Left ventricle myocardium inferior (tissue), 1 donor: ENCODE measurements at regions not wholly inside any gene's neighbourhood (a gene's known extent, or its start where the extent isn't known, plus 50 kb on each side); places are given as distances from the start of the nearest gene placed in this dataset.

Experiments
- DNase-seq: peaks from one replicate; pipeline ENCODE4 v3.0.0-alpha.2; 2020
- H3K27ac ChIP-seq: fragments of 200-600 bp; replicated peaks from 2 replicates; pipeline ENCODE4 v1.8.0; 2021
- H3K27me3 ChIP-seq: fragments of 200-600 bp; 2 replicates; pipeline ENCODE4 v1.8.0; 2021; ENCODE audit warnings: low read depth
- H3K36me3 ChIP-seq: fragments of 200-600 bp; 2 replicates; pipeline ENCODE4 v1.8.0; 2021
- H3K4me1 ChIP-seq: fragments of 200-600 bp; 2 replicates; pipeline ENCODE4 v1.8.0; 2021
- H3K4me3 ChIP-seq: fragments of 200-600 bp; 2 replicates; pipeline ENCODE4 v1.8.0; 2021; ENCODE audit warnings: mild to moderate bottlenecking, moderate library complexity
- H3K9me3 ChIP-seq: fragments of 200-600 bp; replicated peaks from 2 replicates; pipeline ENCODE4 v1.8.0; 2021
- intact Hi-C: fragments of 100-400 bp; cut with micrococcal nuclease; formaldehyde crosslinking; loops from one replicate; pipeline ENCODE4 v1.11.0; 2022
- TF ChIP-seq, protein P1 (sequence below): fragments of 200-600 bp; IDR thresholded peaks from 2 replicates; pipeline ENCODE4 v1.8.0; 2021; ENCODE audit warnings: antibody characterized with exemption, mild to moderate bottlenecking, borderline replicate concordance
- donor health status: DM: no; HTN: yes; CAD: no; lungs with severe emphysema.

DNA sequence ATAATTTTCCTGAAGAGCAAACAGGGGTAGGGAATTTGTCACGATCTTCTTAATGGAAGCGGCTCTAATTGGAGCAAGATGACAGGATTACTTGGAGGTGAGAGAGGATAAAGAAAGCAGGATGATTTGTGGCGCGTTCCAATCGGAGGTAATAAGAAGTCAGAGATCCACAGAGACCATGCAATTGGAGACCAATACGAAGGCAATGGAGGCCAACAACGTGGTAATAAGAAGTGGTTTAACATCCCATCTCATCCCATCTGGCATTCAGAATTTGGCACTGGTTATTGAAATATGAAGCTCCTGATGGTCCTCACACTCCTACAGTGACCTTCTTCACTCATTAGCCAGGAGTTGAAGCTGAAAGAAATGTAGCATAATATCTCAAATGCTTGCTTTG, 130.6 kb downstream of the DLEU7 start:
- Histone ChIP-seq H3K27ac (no peak overlapping the region), H3K4me1 (peaks cover 36% of the 10 kb centered on the region), H3K9me3 (no peaks in the 10 kb centered on the region), H3K4me3 (no peak overlapping the region), H3K36me3 (no peaks in the 10 kb centered on the region), H3K27me3 (no peaks in the 10 kb centered on the region)
- TF ChIP-seq, protein P1, sequence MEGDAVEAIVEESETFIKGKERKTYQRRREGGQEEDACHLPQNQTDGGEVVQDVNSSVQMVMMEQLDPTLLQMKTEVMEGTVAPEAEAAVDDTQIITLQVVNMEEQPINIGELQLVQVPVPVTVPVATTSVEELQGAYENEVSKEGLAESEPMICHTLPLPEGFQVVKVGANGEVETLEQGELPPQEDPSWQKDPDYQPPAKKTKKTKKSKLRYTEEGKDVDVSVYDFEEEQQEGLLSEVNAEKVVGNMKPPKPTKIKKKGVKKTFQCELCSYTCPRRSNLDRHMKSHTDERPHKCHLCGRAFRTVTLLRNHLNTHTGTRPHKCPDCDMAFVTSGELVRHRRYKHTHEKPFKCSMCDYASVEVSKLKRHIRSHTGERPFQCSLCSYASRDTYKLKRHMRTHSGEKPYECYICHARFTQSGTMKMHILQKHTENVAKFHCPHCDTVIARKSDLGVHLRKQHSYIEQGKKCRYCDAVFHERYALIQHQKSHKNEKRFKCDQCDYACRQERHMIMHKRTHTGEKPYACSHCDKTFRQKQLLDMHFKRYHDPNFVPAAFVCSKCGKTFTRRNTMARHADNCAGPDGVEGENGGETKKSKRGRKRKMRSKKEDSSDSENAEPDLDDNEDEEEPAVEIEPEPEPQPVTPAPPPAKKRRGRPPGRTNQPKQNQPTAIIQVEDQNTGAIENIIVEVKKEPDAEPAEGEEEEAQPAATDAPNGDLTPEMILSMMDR, result no peak
- intact Hi-C loops, result no loop called here
- no peak for DNase-seq

DNA sequence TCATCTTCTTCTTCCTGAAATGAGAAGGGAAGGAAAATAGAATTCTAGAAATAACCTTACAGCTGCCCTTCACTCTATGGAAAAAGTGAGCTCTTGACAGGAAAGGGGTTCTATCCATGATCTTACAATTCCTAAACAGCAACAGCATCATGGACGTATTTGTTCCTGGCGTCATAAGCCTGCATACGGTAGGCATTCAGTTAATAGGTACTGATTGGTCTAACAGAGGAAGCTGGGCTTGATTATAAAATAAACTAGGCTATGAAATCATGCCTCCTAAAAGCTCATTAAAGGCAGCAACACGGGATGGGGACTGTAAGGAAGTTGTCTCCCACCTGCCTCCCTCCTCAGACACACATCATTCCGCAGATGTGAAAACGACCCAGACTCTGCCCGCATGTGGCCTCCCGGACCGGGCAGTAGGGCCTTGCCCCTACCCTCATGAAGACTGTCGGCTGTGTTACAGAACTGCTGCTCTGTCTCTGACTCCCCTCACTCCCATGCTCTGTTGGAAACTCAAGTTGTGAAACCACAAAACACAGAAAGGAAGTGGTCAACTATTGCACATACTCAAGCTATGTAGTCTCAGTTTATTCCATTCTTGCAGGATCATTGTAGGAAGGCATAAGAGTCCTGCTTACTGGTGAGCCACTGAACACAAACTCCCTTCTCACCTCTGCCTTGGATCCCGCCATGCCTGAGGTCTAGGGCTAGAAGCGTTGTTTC, 129.8 kb downstream of the DLEU7 start:
- no peak for DNase-seq
- TF ChIP-seq, protein P1, result no peak
- intact Hi-C loops, result no loop called here
- no peak overlapping the region for H3K4me3 ChIP-seq
- no peaks in the 10 kb centered on the region for H3K27me3 ChIP-seq
- peak overlapping the region; percentile 22 for H3K27ac ChIP-seq
- peaks cover 28% of the 10 kb centered on the region for H3K4me1 ChIP-seq
- no peaks in the 10 kb centered on the region for H3K36me3 ChIP-seq
- H3K9me3 ChIP-seq, result no peaks in the 10 kb centered on the region

DNA sequence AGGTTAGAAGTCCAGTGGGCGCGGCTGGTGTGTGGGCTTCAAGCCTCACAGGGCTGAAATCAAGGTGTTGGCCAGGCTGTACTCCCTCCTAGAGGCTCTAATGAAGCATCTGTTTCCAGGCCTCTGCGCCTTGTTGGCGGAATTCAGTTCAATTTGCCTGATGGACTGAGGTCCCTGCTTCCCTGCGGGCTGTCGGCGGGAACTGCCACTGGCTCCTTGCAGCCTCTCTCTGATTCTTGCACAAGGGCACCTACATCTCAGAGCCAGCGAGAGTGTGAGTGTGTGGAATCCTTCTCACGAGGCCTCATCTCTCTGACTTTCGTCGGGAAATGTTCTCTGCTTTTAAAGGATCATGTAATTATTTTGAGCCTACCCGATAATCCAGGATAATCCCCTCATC, 128.6 kb downstream of the DLEU7 start:
- DNase-seq, result no peak
- Histone ChIP-seq H3K9me3 (no peaks in the 10 kb centered on the region), H3K36me3 (no peaks in the 10 kb centered on the region), H3K27me3 (no peaks in the 10 kb centered on the region), H3K27ac (no peak overlapping the region), H3K4me1 (peaks cover 17% of the 10 kb centered on the region), H3K4me3 (no peak overlapping the region)
- TF ChIP-seq, protein P1, result no peak
- intact Hi-C loops, result no loop called here

DNA sequence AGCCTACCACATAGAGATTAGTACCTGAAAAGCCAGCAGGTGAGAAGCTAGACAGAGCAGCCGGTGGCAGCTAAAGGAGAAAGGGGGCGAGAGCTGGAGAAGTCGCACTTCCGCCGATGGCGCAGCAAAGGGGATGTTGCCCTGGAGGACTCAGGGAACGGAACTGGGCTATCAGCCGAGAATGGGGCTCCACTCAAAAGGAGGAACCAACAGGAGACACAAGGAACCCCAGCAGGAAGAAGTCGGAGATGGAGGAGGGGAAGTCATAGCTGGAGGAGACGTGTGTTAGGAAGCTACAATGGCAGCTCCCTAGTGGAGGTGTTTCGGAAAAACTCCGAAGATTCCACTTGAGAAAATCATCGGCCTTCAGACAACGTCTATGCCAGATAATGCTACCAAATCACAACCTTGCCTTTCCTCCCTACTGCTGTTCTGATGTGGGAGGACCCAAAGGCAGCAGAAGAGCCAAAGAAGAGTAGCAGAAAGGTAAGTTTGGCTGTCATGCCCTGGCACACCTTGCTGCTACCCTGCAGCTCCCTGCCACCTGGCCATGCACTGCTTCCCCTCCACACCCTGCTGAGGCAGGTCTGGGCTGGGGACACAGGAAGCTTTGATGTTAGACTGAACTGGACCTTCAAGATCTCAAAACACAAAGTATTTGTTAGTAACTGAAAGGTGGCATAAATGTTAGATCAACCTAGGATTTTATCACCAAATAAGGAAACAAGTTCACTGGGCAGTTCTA, 127.9 kb downstream of the DLEU7 start:
- intact Hi-C loops, result no loop called here
- Histone ChIP-seq H3K27me3 (no peaks in the 10 kb centered on the region), H3K4me1 (peaks cover 10% of the 10 kb centered on the region), H3K27ac (no peak overlapping the region), H3K4me3 (no peak overlapping the region), H3K9me3 (no peaks in the 10 kb centered on the region), H3K36me3 (no peaks in the 10 kb centered on the region)
- TF ChIP-seq, protein P1, result no peak
- DNase-seq, result peak; percentile 43

DNA sequence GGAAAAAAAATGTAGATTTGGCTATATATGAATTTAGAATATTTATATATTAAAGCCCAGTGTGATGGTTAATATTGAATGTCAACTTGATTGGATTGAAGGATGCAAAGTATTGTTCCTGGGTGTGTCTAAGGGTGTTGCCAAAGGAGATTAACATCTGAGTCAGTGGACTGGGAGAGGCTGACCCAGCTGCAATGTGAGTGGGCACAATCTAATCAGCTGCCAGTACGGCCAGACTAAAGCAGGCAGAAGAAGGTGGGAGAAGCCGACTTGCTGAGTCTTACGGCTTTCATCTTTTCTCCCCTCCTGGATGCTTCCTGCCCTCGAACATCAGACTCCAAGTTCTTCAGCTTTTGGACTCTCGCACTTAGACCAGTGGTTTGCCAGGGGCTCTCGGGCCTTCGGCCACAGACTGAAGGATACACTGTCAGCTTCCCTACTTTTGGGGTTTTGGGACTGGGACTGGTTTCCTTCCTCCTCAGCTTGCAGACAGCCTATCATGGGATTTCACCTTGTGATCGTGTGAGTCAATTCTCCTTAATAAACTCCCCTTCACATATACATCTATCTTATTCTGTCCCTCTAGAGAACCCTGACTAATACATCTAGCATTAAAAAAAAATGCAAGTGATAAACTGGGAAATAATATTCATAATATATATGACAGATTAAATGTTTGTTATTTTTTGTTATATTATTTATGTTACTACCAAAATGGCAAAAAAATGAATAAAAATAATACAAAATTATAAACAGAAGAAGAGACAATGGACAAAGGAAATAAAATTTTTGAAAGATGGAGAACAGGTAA, 122.4 kb downstream of the DLEU7 start:
- intact Hi-C loops, result no loop called here
- Histone ChIP-seq H3K9me3 (no peaks in the 10 kb centered on the region), H3K4me1 (no peaks in the 10 kb centered on the region), H3K36me3 (no peaks in the 10 kb centered on the region), H3K27ac (no peak overlapping the region), H3K27me3 (no peaks in the 10 kb centered on the region), H3K4me3 (no peak overlapping the region)
- no peak for DNase-seq
- TF ChIP-seq, protein P1, result no peak
